ENCODE measurements at regions not wholly inside any gene's neighbourhood (a gene's known extent, or its start where the extent isn't known, plus 50 kb on each side); places are given as distances from the start of the nearest gene placed in this dataset.
"Not testable (repeated sequence)": the region's sequence is repeated elsewhere in the genome, so short reads cannot be mapped to it uniquely, and the experiment has no call there.

GRCh38 chr6:78383968-78384367 is 483.4 kb upstream of the IRAK1BP1 start:
- TF ChIP-seq, protein P1, sequence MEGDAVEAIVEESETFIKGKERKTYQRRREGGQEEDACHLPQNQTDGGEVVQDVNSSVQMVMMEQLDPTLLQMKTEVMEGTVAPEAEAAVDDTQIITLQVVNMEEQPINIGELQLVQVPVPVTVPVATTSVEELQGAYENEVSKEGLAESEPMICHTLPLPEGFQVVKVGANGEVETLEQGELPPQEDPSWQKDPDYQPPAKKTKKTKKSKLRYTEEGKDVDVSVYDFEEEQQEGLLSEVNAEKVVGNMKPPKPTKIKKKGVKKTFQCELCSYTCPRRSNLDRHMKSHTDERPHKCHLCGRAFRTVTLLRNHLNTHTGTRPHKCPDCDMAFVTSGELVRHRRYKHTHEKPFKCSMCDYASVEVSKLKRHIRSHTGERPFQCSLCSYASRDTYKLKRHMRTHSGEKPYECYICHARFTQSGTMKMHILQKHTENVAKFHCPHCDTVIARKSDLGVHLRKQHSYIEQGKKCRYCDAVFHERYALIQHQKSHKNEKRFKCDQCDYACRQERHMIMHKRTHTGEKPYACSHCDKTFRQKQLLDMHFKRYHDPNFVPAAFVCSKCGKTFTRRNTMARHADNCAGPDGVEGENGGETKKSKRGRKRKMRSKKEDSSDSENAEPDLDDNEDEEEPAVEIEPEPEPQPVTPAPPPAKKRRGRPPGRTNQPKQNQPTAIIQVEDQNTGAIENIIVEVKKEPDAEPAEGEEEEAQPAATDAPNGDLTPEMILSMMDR (IDR thresholded peaks at IDR 0.05; ENCODE audit: insufficient read depth, low read length): no peak
- TF ChIP-seq POLR2AphosphoS5 (IDR thresholded peaks at IDR 0.05; ENCODE audit: low read depth) (no peak), GABPA (IDR thresholded peaks at IDR 0.05; ENCODE audit: low read depth) (no peak), SPI1 (IDR thresholded peaks at IDR 0.05; ENCODE audit: borderline replicate concordance, low read depth) (no peak)
- TF ChIP-seq, protein P2, sequence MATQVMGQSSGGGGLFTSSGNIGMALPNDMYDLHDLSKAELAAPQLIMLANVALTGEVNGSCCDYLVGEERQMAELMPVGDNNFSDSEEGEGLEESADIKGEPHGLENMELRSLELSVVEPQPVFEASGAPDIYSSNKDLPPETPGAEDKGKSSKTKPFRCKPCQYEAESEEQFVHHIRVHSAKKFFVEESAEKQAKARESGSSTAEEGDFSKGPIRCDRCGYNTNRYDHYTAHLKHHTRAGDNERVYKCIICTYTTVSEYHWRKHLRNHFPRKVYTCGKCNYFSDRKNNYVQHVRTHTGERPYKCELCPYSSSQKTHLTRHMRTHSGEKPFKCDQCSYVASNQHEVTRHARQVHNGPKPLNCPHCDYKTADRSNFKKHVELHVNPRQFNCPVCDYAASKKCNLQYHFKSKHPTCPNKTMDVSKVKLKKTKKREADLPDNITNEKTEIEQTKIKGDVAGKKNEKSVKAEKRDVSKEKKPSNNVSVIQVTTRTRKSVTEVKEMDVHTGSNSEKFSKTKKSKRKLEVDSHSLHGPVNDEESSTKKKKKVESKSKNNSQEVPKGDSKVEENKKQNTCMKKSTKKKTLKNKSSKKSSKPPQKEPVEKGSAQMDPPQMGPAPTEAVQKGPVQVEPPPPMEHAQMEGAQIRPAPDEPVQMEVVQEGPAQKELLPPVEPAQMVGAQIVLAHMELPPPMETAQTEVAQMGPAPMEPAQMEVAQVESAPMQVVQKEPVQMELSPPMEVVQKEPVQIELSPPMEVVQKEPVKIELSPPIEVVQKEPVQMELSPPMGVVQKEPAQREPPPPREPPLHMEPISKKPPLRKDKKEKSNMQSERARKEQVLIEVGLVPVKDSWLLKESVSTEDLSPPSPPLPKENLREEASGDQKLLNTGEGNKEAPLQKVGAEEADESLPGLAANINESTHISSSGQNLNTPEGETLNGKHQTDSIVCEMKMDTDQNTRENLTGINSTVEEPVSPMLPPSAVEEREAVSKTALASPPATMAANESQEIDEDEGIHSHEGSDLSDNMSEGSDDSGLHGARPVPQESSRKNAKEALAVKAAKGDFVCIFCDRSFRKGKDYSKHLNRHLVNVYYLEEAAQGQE (IDR thresholded peaks at IDR 0.05; ENCODE audit: insufficient replicate concordance, low read depth): no peak
- H3K27me3 ChIP-seq (ENCODE audit: insufficient read depth, poor library complexity, severe bottlenecking): no peaks in the 10 kb centered on the region
- DNase-seq (ENCODE audit: low read depth in 1 of 2, low spot score in 1 of 2): no peak

GRCh38 chr6:78386854-78387253 is 480.5 kb upstream of the IRAK1BP1 start:
- not testable (repeated sequence) for H3K27me3 ChIP-seq (ENCODE audit: insufficient read depth, poor library complexity, severe bottlenecking); H3K4me3 ChIP-seq (replicated peaks; ENCODE audit: insufficient read depth, low read length); DNase-seq (ENCODE audit: low read depth in 1 of 2, low spot score in 1 of 2); H3K27ac ChIP-seq (replicated peaks)

More at GRCh38 chr6:78383968-78384367, 483.4 kb upstream of the IRAK1BP1 start:
- no peak overlapping the region for H3K4me3 ChIP-seq (replicated peaks; ENCODE audit: insufficient read depth, low read length)
- no peak overlapping the region for H3K27ac ChIP-seq (replicated peaks)

GRCh38 chr6:78390066-78390465 is 477.3 kb upstream of the IRAK1BP1 start:
- no peak overlapping the region for H3K4me3 ChIP-seq (replicated peaks; ENCODE audit: insufficient read depth, low read length)
- TF ChIP-seq, protein P1 (IDR thresholded peaks at IDR 0.05; ENCODE audit: insufficient read depth, low read length): no peak
- TF ChIP-seq POLR2AphosphoS5 (IDR thresholded peaks at IDR 0.05; ENCODE audit: low read depth) (no peak), GABPA (IDR thresholded peaks at IDR 0.05; ENCODE audit: low read depth) (no peak)
- no peak overlapping the region for H3K27ac ChIP-seq (replicated peaks)
- H3K27me3 ChIP-seq (ENCODE audit: insufficient read depth, poor library complexity, severe bottlenecking): no peaks in the 10 kb centered on the region
- DNase-seq (ENCODE audit: low read depth in 1 of 2, low spot score in 1 of 2): no peak

DNA sequence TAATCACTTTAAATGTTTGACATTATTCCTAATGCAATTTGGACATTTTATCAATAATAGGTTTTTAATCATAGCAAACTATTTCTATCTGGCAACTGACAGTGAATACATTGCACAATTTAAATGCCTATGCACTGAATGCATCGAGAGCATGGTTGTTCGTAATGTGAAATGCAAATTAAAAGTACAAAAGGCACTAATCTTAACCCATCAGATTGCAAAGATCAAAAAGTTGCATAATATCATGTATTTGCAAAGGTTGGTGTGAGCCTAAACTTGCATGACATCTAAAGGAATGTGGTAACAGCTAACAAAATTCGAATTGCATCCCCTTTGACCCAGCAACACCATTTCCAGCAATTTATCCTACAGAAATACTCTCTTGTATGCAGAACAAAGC is 469.9 kb upstream of the IRAK1BP1 start:
- Histone ChIP-seq H3K27ac (replicated peaks) (no peak overlapping the region), H3K27me3 (ENCODE audit: insufficient read depth, poor library complexity, severe bottlenecking) (no peaks in the 10 kb centered on the region), H3K4me3 (replicated peaks; ENCODE audit: insufficient read depth, low read length) (no peak overlapping the region)
- TF ChIP-seq, protein P2 (IDR thresholded peaks at IDR 0.05; ENCODE audit: insufficient replicate concordance, low read depth): no peak
- DNase-seq (ENCODE audit: low read depth in 1 of 2, low spot score in 1 of 2): no peak

GRCh38 chr6:78398292-78398691 is 469.1 kb upstream of the IRAK1BP1 start:
- TF ChIP-seq SPI1 (IDR thresholded peaks at IDR 0.05; ENCODE audit: borderline replicate concordance, low read depth) (no peak), POLR2AphosphoS5 (IDR thresholded peaks at IDR 0.05; ENCODE audit: low read depth) (no peak), GABPA (IDR thresholded peaks at IDR 0.05; ENCODE audit: low read depth) (no peak)
- TF ChIP-seq, protein P1 (IDR thresholded peaks at IDR 0.05; ENCODE audit: insufficient read depth, low read length): no peak
- TF ChIP-seq, protein P2 (IDR thresholded peaks at IDR 0.05; ENCODE audit: insufficient replicate concordance, low read depth): no peak

More at GRCh38 chr6:78398292-78398691, 469.1 kb upstream of the IRAK1BP1 start:
- no peaks in the 10 kb centered on the region for H3K27me3 ChIP-seq (ENCODE audit: insufficient read depth, poor library complexity, severe bottlenecking)
- no peak overlapping the region for H3K27ac ChIP-seq (replicated peaks)
- no peak for DNase-seq (ENCODE audit: low read depth in 1 of 2, low spot score in 1 of 2)
- H3K4me3 ChIP-seq (replicated peaks; ENCODE audit: insufficient read depth, low read length): no peak overlapping the region
